ENCODE measurements at regions not wholly inside any gene's neighbourhood (a gene's known extent, or its start where the extent isn't known, plus 50 kb on each side); places are given as distances from the start of the nearest gene placed in this dataset.

- intact Hi-C loops (cut with DNase I), result no loop called here
- ATAC-seq, result no peak
Observed at GRCh38 chr7:85521108-85521694, 334.3 kb upstream of the SEMA3D start.

DNA sequence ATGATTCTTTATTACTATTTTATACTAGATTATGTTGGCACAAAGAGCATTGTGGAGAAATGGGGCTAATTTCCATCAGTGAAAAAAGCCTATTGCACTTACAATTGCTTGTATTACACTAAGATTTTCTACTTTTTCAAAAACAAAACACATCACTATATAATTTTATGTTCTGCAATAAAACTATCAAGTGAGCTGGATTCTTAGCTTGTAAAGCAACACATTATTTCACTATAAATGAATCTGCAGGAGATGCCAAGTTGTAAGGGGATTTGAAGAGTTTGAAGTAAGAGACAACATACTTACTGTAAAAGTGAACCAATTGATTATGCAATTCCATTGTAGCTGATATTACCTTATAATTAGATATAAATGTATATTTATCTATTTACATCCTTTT lies 333.3 kb upstream of the SEMA3D start:
- intact Hi-C loops (cut with DNase I), result no loop called here
- DNase-seq (ENCODE audit: missing footprints) (no peak), ATAC-seq (no peak)

More at GRCh38 chr7:85521108-85521694, 334.3 kb upstream of the SEMA3D start:
- no peak for DNase-seq (ENCODE audit: missing footprints)

DNA sequence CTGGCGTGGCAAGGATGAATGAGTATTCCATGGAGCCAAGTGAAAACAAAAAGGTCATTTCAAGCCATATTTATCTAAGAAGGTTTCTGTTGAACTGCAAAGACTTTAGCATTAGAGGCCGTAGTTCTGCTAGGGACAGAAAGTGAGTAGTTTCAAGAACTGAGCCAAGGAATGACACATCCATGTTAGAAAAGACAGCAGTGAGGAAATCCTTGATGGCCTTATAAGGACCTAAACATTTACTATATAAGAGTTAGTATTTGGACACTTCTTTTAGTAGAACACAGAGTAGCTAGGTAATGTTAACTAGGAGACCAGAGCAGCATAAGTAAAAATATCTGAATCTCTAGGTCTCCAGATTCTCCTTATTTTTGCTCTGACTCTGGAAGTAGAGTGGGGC lies 329.8 kb upstream of the SEMA3D start:
- DNase-seq (ENCODE audit: missing footprints), result no peak
- no peak for ATAC-seq
- intact Hi-C loops (cut with DNase I), result no loop called here

DNA sequence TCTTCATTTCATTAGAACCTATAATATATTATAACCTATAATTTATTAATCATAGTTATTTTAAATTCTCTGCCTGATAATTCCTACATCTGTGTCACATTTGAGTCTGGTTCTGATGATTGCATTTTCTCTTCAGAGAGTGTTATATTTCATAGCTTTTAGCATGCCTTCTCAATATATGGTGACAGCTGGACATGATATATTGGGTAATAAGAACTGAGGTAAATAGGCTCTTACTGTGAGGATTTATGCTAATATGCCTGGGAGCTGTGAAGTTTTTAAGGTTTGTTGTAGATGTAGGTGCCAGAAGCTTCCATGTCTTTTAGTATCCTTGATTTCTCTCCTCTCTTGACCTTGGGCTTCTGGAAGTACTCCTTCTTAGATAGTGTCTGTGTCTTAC lies 325.9 kb upstream of the SEMA3D start:
- DNase-seq (ENCODE audit: missing footprints), result no peak
- intact Hi-C loops (cut with DNase I), result no loop called here
- ATAC-seq, result no peak

GRCh38 chr7:85510287-85510686 lies 323.4 kb upstream of the SEMA3D start:
- no peak for DNase-seq (ENCODE audit: missing footprints)
- no peak for ATAC-seq
- intact Hi-C loops (cut with DNase I), result no loop called here

DNA sequence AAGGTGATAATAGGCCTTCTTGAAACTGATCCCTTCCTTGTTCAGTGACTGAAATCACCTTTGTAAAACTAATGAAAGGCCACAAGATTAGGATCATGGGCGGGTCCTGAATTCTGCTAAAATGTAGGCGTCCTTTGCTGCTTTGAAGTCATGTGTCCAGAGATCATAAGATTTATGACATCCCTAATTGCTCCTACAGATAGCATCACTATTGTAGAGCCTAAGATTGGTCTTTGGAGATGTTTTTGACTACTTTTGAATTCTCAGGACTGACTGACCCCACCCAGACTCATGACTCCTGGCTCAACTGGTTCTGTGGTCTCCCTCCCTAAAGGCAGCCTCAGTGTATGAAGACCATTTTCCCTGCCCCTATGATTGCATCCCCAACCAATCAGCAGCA lies 322.6 kb upstream of the SEMA3D start:
- DNase-seq (ENCODE audit: missing footprints), result no peak
- no peak for ATAC-seq

GRCh38 chr7:85508642-85509410 lies 322.0 kb upstream of the SEMA3D start:
- intact Hi-C loops (cut with DNase I), result no loop called here
- DNase-seq (ENCODE audit: missing footprints) (no peak), ATAC-seq (no peak)

More for the DNA sequence above, 322.6 kb upstream of the SEMA3D start:
- intact Hi-C loops (cut with DNase I), result no loop called here

- DNase-seq (ENCODE audit: missing footprints) (no peak), ATAC-seq (no peak)
- intact Hi-C loops (cut with DNase I), result no loop called here
Observed at GRCh38 chr7:85498031-85498430, 311.2 kb upstream of the SEMA3D start.

DNA sequence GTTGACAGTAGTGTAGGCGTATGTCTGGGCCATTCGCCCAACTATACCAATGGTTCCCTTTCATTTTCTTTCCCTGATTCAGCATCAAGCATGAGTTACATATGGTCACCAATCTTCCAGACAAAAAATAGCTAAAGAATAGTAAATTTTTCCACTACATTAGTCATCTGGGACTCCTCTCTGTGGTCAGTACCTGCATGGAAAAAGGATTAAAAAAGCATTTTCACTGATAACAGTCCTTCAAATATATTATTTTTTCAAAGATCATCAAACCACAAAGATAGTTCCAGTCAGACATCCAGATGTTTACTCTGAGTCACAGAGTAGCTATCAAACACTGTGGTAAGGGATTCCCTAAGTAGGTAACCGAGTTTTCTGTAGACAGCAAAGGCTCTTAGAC lies 302.6 kb upstream of the SEMA3D start:
- DNase-seq (ENCODE audit: missing footprints) (no peak), ATAC-seq (no peak)
- intact Hi-C loops (cut with DNase I), result no loop called here

DNA sequence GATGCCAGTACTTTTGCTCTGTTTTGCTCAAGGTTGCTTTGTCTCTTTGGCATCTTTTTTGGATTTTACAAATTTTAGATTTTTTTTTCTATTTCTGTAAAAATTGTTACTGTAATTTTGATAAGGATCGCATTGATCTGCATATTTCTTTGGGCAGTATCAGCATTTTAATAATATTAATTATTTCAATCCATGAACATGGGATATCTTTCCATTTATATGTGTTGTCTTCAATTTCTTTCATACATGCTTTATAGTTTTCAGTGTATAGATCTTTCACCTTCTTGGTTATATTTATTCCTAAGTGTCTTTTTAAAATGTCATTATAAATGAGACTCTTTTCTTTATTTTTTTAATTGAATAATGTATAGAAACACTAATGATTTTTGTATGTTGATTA lies 301.6 kb upstream of the SEMA3D start:
- DNase-seq (ENCODE audit: missing footprints) (no peak), ATAC-seq (no peak)
- intact Hi-C loops (cut with DNase I), result no loop called here

DNA sequence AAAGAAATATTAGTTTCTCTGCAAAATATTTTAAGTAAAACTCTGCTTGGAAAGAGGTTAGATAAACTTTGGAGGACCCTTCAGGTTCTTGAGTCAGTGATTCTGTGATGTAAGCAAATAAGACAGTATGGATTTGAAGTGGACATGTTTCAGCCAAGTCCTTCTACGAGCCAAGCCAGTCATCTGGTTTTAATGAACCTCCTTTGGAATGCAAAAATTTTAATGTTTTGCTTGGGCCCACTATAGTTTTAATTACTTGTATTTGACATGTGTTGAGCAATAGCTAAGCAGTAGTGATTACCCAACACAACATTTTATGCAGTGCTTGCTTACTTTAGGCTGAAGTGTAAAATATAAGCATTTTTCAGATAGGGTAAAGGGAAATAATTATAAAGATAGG lies 296.3 kb upstream of the SEMA3D start:
- intact Hi-C loops (cut with DNase I), result no loop called here
- ATAC-seq (no peak), DNase-seq (ENCODE audit: missing footprints) (no peak)

DNA sequence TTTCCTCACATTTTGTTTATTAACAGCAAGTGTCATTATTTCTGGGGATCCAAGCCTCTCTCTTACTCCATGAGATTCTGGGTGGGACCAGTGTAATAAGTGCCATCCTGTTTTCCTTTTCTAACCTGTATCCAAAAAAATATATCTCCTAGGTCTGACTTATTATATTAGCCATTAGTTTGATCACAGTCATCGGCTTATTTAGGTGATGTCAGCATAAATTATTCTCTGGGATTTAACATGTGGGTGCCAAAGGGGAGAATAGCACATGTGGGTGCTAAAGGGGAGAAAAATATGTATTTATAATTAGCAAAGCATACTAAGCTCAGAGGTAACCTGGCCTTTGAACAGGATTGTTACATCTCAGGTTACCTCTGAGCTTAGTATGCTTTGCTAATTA lies 293.8 kb upstream of the SEMA3D start:
- no peak for ATAC-seq
- no peak for DNase-seq (ENCODE audit: missing footprints)
- intact Hi-C loops (cut with DNase I), result no loop called here

DNA sequence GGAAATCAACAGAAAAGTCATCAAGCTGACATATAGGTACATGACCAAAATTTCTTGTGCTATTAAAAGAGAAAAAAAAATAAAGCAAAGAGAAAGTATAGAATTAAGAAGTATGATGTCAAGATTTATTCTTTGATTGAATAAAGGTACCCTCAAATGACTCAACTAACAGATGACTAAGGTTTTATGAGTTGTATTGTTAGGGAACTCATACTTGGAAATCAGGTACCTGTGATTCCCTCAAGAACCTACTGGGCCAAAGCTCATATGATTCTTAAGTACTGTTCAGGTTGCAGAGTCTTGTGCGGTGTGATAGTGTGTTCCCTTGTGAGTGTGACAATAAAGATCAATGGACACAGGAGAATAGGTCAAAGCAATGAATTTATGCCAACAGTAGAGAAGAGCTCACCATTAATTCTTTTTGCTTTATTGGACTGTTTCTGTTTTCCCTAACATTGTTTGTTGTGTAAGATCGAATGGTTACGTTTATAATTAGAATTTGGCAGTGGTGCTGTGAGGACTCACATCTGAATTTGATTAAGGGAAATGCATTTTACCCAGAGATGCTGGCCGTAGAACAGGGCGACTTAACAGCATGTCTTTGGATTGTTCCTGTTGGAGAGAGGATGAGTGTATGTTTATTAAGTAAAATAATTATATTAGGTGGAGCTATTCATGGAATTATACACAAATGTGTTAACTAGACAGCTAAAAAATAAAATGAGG lies 293.2 kb upstream of the SEMA3D start:
- DNase-seq (ENCODE audit: missing footprints), result no peak
- intact Hi-C loops (cut with DNase I), result no loop called here
- ATAC-seq, result no peak

DNA sequence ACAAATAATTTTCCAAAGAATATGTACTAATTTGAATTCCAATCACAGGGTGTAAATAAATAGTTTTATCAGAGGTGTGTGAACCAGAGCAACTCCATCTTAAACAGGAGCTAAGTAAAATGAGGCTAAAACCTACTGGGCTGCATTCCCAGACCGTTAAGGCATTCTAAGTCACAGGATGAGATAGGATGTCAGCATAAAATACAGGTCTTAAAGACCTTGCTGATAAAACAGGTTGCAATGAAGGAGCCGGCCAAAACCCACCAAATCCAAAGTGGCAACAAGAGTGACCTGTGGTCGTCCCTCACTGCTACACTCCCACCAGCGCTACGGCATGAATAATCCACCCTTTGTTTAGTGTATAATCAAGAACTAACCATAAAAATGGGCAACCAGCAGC lies 291.7 kb upstream of the SEMA3D start:
- intact Hi-C loops (cut with DNase I), result no loop called here
- DNase-seq (ENCODE audit: missing footprints) (peak; percentile 23), ATAC-seq (no peak)

DNA sequence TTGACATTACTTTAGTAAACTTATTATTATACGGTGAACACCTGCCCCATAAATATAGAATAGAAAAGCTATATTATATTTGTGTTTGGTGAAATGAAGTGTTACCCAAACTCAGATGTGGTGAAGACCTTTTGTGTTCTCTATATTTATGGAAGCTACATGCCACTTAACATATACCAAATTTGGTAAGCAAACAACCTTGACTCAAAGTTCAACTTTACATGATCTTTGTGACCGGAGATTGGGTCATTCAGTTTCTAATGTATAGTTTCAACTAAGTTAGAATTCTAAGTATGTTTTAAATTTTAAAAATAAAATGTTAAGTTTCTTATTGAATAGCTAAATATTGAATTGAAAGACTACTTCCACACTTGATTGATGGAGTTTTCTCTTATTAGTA lies 288.6 kb upstream of the SEMA3D start:
- no peak for DNase-seq (ENCODE audit: missing footprints)
- intact Hi-C loops (cut with DNase I), result no loop called here
- ATAC-seq, result no peak

GRCh38 chr7:85475071-85475470 lies 288.2 kb upstream of the SEMA3D start:
- DNase-seq (ENCODE audit: missing footprints) (no peak), ATAC-seq (no peak)

GRCh38 chr7:85474234-85474633 lies 287.4 kb upstream of the SEMA3D start:
- intact Hi-C loops (cut with DNase I), result no loop called here
- DNase-seq (ENCODE audit: missing footprints) (no peak), ATAC-seq (no peak)

More at GRCh38 chr7:85475071-85475470, 288.2 kb upstream of the SEMA3D start:
- intact Hi-C loops (cut with DNase I), result no loop called here

DNA sequence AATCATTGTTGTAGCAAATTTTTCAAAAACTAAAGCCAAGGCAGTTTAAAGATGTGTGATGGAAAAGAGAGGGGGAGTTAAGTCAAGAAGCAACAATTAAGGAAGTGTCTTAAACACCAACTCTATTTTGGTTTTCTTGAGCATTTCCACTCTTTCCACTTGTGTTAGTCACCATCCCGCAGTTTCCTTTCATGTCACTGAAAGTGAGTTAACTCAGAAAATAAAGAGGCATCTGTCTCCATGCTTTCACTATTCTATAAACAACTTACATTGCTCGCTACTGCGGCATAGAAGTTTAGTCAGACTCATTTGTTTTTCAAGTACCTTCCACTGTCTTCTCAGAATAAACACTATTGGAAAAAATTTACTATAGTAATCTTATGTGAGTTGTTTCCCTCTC lies 284.9 kb upstream of the SEMA3D start:
- ATAC-seq, result no peak
- DNase-seq (ENCODE audit: missing footprints), result no peak
- intact Hi-C loops (cut with DNase I), result no loop called here

- intact Hi-C loops (cut with DNase I), result no loop called here
- no peak for DNase-seq (ENCODE audit: missing footprints)
- ATAC-seq, result no peak
Observed at GRCh38 chr7:85471307-85471706, 284.5 kb upstream of the SEMA3D start.

DNA sequence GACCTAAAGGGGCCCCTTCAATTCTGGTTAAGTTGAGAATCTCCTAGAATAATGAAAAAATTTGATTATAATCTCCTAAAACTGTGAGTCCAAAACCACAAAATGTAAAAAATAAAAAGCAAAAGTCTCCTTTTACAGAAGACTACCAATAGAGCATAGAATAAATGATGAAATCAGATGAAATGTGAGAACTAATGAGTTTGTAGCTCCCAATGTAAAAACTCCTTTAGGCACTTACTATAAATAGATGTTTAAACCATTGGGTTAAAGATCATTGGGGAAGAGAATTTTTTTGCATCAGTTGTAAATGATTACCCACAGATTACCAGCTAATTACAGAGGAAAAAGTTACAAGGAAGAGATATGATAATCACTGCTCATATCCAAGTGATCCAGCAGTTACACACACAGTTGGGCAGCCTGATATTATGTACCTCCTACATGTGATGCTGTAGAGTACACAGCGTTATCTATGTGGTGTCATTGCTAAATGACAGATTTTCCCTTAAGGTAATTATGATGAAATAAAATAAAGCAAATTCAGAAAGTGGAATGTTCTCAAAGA lies 282.7 kb upstream of the SEMA3D start:
- ATAC-seq (no peak), DNase-seq (ENCODE audit: missing footprints) (no peak)
- intact Hi-C loops (cut with DNase I), result no loop called here

All from Right ventricle myocardium inferior (tissue), 1 donor.